ENCODE measurements at regions not wholly inside any gene's neighbourhood (a gene's known extent, or its start where the extent isn't known, plus 50 kb on each side); places are given as distances from the start of the nearest gene placed in this dataset.

- TF ChIP-seq CTCF (IDR thresholded peaks at IDR 0.05) (no peak), ZFX (IDR thresholded peaks at IDR 0.05; ENCODE audit: borderline replicate concordance) (no peak)
Measured at GRCh38 chr2:61736953-61737352, 116.9 kb downstream of the FAM161A start.

Measured in 22Rv1 (cell line).